Stimulated activated CD4-positive, alpha-beta T cell treated with anti-CD3 and anti-CD28 coated beads, Interleukin-4, amount 100 ng/mL, for 48 hours (primary cell): ENCODE measurements at regions not wholly inside any gene's neighbourhood (a gene's known extent, or its start where the extent isn't known, plus 50 kb on each side); places are given as distances from the start of the nearest gene placed in this dataset.

ENCODE experiments used
- DNase-seq, 2 donors: peaks; one replicate each; pipeline ENCODE4 v3.0.0-alpha.2; 2020; ENCODE audit warnings: low read depth in 2 of 2

DNA sequence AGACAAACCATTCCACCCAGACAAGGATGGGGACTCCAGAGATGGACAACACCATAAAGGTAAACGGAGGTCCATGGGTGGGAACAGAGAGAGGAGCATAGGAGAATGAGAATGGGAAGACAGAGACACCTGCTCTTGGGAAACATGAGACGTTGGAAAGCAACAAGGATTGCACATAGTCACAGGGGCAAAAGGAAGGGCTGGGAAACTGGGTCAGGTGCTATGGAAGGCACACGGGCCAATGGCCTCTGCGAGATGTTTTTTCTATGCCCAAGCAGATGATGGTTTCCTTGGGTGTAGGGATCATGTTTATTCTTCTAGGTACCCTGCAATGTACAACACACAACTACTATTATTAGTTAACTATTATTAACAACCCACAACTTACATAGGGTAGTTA, 143.6 kb upstream of the AGAP1 start:
- no peak for DNase-seq

DNA sequence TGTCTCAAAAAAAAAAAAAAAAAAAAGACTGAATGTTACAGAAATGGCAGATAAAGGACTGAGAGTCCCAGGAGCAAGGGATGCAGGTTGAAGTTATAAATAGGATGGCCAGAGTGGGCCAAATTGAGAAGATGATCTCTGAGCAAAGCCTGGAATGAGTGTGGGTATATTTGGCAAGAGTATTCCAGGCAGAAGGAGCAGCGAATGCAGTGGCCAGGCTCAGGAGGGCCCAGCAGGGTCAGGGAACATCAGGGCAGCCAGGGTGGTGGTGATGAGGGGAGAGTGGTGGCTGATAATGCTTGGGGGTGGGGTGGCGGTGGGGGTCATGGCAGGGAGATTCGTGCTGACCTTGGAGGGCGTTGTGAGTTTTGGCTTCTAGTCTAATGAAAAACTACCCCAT, 141.3 kb upstream of the AGAP1 start:
- DNase-seq: no peak

DNA sequence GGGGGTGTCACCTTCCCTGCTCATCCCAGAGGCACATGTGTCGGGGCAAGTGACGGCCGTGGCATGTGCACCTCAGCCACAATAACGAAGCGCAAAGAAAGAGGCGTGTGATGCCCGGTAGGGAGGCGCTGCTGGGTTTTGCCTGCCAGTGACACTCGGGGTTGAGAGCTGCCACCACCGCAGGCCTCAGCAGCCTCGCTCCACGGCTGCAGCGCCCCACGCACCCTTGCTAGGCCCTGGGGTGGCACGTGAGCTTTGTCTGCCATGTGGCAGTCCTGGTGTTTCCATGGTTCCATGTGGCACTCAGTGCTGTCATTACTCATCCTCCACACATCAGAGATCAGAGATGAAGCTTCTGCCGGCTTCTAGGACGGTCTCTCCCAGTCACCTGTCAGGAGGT, 136.0 kb upstream of the AGAP1 start:
- DNase-seq: no peak

DNA sequence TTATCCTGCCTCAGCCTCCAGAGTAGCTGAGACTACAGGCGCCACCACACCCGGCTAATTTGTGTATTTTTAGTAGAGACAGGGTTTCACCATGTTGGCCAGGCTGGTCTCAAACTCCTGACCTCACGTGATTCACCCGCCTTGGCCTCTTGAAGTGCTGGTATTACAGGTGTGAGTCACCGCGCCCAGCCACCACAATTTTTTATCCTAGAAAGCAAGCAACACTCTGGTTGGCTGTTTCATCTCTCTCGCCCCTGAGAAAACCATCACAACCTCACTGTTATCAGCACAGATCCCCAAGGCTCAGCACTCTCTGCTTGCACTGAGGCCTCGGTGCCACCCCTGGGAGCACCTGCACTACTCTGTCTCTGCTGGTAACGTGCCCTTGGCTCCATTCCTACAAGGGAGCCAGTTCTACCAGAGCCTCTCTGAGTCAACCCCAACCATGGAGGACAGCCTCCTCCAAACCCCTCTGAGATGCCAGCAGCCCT, 134.8 kb upstream of the AGAP1 start:
- no peak for DNase-seq

DNA sequence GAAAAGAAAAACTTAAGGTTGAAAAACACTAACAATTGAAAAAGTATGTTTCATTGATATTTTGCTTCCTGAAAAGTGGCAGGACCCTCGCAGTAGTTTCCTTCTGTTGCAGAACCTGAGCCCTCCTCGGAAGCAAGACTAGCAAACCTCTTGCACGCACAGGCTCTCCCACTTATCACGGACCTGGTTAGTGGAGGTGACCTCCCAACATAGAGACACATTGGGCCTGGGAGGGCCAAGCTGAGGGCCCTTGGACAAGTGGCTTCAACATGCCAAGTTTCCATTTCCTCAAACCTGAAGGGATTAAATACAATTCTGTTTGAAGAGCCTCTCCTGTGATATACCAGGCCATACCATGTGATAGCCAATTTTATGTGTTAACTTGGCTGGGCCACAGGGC, 133.4 kb upstream of the AGAP1 start:
- no peak for DNase-seq

DNA sequence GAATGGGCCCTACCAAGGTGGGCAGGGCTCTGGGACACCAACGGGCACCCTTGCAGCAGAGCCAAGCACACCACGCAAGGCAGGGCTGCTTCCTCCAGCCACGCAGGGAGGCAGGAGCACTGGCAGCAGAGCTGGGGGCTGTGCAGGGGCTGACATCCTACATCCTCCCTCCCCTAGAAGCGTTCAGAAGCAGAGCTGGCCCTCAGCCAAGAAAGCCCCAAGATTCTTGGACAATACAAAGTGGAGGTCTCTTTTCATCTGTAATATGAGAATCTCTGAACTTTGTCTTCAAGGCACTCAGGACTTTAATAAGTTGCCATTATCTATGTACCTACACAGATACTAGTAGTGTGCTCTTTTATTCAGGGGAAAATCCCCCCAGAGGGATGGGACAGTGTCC, 128.1 kb upstream of the AGAP1 start:
- no peak for DNase-seq

DNA sequence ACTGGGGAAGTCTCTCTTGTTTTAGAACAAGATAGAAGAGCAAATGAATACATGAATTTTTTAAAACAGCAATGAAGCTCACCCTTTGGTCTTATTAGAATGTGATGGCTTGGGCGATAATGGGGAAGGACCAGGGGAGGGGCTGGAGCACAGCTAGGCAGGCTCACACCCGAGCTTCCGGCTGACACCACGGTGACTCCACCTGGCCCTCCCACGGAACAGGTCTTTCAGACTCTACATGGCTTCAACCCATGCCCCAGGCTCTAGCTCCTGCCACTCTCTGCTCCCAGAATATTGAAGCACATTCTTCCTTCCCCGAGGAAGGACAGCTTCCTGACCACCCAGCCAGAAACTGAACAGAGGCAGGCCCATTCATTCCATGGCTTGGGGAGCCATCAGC, 127.5 kb upstream of the AGAP1 start:
- DNase-seq: no peak

DNA sequence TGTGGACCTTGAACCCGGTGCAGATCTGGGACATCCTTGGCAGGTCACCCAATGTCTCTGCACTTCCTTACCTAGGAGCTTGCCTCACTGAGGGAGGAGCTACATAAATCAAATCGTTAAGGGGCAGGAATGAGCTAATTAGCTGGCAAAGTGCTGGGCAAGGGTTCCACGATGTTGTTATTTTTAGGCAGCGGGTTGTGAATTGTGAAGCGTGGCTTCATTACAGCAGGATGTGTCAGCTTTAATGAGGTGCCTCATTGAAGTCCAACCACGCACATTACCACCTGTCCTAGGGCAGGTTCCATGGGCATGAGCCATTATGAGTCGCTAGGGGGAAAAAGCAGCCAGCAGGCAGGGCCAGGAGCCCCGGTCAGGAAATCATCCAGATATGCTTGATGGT, 127.0 kb upstream of the AGAP1 start:
- no peak for DNase-seq

DNA sequence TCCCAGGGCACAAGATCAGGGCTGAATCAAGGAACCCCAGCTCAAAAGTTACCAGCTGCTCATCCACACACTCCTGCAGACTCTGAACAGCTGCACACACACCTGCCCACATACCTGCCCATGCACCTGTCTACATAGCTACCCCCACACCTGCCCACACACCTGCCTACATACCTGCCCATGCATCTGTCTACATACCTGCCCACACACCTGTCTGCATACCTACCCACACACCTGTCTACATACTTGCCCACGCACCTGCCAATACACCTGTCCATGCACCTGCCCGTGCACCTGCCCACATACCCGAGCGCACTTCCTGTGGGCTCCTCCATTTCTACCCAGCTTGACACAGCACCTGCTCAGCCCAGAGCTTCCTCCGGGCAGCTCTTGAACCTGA, 122.8 kb upstream of the AGAP1 start:
- DNase-seq: no peak

DNA sequence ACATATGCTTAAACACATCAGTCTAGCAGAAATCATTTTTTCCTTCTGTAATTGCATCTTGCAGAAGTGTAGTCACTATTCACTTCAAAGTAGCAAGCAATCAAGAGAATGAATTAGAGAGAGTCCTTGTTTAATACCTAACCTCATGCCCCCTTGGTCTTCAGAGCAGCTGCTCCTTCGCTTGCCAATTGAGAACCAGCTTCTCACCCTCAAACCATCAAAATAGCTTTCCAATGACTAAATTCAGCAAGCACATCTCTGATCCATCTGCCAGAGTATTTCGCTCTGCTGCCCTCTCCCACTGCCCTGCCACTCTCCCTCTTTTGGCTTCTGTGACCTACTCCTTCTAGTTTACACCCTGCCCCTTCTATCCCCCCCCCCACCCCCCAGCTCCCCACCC, 120.7 kb upstream of the AGAP1 start:
- DNase-seq: no peak

DNA sequence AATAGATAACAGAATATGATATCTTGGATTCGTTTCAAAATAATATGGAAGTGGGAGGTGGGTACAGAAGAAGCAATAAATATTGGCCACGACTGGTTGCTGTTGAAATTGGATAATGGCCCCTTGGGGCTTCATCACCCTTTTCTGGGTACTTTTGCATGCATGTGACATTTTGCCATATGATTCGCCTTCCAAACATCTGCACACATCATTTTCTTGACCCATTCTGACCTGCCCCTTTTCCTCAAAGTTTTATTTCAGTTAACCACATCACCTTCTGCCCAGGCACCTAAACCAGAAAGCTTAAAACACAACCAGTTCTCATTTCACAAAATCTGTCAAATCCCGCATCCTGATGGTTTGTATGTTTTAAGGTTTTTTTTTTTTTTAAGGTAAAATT, 116.7 kb upstream of the AGAP1 start:
- no peak for DNase-seq

DNA sequence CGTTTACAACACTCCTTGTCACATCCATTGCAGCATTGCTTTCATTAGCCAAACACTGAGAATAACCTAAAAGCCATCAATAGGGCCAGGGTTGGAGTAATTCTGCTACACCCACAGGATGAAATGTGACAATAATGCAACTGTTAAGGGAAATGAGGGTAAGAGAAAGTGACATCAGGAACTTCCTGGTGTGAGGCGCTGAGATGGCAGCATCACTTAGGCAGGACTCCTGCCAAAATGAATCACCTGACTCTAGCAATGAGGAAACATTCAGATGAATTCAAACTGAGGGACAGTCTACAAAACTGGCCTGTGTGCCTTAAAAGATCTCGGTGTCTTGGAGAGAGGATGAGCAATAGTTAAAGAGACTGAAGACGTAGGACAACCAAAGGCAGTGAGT, 115.6 kb upstream of the AGAP1 start:
- no peak for DNase-seq

DNA sequence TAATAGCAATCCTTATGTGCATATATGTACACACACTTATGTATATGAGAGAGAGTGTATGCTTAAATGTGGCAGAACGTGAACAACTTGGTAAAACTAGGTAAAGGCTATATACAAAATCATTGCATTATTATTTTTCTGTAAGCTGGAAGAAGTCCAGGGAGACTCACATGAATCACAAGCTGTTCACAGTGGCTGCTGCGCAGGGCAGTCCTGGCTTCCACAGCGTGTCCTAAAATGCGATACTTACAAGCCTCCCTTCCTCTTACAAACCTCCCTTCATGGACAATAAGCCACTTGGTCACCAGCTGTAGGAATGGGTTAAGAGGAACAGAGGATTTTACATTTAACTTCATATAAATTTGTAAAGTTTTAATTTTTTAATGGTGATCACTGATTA, 114.9 kb upstream of the AGAP1 start:
- DNase-seq: no peak

DNA sequence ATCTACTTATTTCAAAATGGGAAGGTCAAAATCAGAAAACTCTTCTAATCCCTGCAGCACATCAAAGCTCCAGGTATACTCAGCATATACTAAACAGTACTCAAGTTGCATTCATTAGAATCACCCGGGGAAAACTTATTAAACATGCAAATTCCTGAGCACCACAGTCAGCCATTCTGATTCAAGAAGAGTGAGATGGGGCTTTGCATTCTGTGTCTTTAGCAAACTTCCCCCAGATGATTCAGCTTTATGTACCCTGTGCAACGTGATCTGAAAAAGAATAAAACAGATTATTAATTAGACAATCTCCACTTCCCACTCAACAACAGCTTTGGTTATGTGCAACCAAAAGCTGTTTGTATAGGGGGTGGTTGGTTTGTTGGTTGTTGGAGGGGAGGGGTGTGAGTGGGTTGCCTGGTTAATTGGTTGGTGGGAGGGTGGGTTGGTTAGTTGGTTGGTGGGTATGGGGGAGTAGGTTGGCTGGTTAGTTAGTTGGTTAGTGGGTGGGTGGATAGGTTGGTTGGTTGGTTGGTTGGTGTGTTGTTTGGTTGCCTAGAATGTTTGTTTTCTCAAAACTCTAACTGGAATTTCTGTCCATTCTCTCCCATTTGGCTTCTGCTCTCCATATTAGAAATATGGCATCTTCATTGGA, 112.5 kb upstream of the AGAP1 start:
- DNase-seq: no peak

DNA sequence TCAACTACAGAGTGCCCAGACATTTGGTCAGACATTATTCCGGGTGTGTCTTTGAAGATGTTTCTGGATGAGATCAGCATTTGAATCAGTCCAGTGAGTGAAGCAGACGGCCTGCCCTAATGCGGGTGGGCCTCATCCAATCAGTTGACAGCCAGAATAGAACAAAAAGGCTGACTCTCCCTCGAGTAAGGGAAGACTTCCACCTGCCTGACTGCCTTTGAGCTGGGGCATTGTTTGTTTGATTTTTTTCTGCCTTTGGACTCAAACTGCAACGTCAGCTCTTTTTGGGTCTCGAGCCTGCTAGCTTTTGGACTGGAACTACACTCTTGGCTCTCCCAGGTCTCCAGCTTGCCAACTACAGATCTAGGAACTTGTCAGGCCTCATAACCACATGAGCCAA, 111.7 kb upstream of the AGAP1 start:
- DNase-seq: no peak

DNA sequence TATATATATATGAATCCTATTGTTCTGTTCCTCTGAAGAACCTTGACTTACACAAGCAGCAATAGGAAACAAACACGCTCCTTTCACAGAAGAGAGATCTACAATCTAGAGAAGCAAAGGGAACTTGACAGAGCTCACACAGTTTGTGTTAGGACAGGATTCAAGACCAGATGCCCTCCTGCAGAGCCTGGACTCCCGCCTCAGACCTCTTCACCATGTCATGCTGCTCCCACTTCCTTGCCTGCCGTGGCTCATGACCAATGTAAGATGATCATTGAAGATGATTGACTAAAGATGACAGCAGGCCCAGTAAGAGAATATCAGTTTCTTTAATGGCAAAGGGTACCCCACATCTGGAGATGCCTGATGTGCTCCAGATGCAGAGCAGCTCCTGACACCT, 111.2 kb upstream of the AGAP1 start:
- DNase-seq: no peak

DNA sequence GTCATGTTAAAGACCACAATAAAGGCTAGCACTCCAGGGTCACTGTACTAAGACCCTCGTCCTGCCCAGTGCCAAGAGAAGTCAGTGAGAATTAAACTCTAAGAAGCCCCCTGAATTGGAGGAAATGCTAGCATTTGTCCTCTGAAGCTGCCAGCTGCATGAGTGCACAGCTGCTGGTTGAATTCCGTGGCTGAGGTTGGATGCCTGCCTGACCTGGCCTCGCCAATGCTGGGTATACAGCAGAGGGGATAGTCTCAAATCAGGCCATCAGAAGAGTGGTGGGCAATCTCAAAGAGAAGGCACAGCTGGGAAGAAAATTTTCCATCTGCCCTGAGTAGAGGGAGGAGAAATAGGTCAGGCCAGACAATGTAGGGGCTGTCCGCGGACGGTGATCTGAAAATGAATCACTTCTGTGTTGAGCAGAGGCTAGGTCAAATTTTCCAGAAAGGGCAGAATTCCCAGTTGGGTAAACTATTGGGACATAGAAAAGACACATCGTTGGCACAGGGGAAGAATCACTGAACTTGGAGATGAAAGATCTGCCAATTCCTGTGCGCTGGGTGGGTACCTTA, 110.5 kb upstream of the AGAP1 start:
- DNase-seq: no peak

DNA sequence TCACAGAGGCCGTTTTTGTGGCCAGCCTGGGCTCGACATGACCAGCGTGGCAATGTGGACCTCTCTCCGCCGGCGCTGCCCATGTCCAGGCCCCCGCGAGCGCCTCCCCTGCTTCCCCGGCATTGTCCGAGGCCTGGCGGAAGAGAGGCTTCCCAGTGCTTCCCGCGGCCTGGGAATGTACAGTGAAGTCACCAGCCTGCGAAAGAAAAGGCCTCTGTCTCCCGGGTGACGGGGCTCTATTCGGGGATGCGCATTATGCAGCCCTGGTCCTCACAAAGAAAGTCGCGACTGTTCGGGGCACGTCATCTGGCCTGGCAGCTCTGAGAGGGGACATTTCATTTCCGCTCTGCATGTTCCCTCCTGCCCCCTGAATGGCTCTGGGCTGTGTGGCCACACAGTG, 109.2 kb upstream of the AGAP1 start:
- DNase-seq: no peak

DNA sequence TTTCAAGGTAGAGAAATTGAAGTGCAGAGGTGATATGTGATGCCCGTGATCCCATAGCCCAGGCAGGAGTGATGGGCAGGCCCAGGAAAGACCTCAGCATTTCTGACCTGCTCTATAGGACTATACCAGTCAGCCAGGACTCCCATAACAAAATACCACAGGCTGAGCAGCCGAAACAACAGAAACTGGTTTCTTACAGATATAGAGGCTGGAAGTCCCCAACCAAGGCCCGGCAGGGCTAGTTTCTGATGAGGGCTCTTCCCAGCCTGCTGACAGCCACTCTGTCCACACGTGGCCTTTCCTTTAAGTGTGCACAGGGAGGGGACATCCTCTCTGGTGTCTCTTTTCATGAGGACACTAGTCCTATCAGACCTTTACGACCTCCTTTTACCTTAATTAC, 104.2 kb upstream of the AGAP1 start:
- no peak for DNase-seq

DNA sequence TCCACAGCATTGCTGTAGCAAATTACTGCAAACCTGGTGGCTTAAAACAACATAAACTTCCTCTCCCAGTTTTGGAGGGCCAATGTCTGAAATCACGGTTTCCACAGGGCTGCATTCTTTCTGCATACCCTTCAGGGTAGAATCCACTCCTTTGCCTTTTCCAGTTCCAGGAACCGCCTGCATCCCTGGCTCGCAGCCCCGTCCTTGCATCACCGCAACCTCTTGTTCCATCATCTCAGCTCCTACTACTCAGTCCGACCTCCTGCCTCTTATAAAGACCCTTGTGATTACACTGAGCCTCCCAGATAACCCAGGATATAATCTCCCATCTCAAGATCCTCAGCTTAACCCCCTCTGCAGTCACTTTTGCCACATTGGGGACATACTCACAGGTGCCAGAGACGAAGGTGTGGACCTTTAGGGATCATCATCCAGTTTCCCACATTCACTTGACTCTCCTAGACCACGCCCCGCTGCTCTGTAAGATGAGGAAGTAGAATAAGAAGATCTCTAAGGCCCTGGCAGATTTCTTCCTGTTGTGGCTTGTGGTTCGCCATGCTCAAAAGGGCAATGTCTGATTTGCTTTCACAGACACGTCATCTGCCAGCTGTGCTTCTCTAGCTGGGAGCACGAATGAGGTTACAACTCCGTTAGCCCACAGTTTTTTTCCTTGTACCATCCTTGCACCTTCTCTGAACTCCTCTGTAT, 103.6 kb upstream of the AGAP1 start:
- DNase-seq: peak; percentile 9 to 13

DNA sequence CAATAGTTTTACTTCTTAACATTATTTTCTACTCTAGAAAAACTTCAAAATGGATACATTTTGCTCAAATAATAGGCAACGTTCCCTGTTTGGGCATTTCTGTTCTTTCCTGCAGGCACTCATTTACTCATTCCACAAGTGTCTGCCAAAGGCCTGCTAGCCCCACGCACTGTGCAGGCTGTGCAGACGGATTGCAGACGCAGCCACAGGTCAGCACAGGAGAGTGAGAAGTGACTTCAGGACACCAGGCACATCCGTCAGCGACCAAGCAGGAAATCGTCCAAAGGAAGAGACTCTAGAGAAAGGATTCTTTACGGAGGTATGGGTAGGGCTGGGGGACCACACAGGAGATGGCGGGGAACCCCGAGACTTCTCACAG, 103.0 kb upstream of the AGAP1 start:
- DNase-seq: no peak

DNA sequence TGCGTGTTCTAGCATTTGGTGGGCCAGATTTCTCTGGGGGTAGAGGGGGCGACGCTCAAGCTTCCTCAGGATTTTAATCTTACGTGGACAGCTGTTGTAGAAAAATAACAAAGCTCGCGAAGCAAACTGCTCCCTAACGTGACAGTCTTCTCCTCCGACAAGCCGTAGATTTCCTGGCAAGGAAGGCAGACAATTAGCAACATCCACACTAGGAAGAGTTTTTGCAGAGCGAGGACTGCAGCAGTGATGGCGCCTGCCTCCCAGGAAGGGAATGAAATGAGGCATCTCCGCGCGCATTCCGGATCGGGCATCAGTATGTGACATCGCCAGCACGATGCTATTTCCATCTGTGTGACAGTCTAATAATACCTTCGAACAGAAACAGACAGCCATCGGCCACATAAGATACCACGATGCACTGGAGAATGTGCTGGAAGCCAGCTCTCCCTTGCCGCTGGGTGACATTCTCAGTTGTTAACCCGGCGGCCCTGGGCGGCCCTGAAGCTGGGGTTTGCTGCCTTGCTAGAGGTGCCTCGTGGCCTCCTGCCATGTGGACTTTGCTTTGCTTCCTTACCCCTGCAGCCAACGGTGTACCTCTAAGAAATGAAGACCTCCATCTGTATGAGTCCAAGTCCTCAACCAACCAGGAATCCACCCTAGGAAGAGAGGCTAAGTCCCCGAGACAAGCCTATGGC, 101.8 kb upstream of the AGAP1 start:
- DNase-seq: no peak

DNA sequence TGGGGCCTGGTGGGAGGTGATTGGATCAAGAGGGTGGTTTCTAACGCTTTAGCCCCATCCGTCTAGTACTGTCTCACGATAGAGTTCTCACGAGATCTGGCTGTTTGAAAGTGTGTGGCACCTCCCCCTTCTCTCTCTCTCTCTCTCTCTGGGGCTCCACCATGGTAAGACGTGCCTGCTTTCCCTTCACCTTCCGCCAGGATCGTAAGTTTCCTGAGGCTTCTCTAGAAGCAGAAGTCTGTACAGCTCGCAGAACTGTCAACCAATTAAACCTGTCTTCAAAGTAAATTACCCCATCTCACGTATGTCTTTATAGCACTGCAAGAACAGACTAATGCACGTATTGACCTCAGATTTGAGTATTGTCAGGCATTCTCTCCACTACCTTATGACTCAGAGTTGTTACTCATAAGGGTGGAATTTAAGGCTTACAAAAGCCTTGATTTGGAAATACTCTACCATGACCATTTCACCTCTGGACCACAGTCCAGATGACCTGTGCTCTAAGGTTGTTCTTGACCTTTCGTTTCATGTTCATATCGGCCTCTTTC, 99.5 kb upstream of the AGAP1 start:
- no peak for DNase-seq
